GM19239 (cell line): ENCODE measurements at regions not wholly inside any gene's neighbourhood (a gene's known extent, or its start where the extent isn't known, plus 50 kb on each side); places are given as distances from the start of the nearest gene placed in this dataset.

Experiments used
- DNase-seq: peaks from one replicate; pipeline ENCODE4 v3.0.0; 2011; ENCODE audit warnings: low spot score; ENCODE audit not compliant: insufficient read length
- FAIRE-seq: peaks from 2 replicates; lab custom pipeline; 2011; peaks lifted over from hg19 to GRCh38; lab: Jason Lieb, UNC

DNA sequence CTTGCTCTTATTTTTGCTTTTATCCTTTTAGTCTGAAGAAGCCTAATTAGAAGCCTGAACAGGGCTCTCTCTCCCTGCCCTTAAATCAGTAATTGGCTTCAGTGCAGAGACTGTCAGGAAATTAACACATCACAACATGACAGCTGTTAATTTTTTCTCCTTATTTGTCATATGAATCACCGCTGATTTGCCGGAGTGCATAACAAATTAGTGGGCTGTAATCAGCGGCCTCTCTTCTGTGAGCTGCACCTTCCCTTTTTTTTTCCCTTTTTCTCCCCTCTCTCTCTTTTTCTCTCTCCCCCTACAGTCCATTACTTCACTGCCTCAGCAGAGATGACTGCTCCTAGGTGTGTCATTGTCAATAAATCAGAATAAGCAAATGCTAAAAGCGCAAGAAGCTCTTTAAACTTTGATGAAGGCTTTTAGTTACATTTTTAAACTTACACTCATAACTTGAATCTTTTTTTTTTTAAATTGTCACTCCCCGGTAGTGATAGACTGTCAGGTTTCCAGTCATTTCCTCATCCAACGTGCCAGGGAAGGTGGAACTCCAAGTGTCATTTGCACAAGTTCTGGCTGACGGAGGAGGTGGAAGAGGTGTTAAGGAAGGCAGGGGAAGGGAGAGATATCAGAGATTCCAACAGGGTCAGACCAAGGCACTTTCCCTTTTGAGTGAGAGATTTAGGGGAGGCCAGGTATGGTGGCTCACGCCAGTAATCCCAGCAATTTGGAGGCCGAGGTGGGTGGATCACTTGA is 197.1 kb upstream of the TSHZ3 start:
- FAIRE-seq (no peak), DNase-seq (no peak)

DNA sequence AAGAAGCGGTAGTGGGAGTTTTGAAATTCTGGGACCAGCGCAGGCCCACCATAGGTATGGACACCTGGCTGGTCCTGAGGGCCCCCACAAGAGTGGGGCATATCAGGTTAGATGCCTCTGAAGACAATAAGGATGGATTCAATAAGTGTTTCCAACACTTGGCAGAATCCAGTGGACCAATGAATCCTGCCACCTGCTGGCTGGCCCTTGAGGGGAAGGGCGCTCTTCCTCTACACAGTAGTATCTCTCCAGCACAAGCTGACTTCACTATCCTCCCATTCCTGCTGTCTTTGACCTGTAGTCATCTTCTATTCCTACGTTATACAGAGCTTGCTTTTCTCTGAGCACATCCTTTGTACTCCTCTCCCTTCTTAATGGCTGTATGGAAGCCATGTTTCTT is 199.7 kb upstream of the TSHZ3 start:
- DNase-seq = no peak
- FAIRE-seq = no peak

GRCh38 chr19:31553112-31553845 is 204.0 kb upstream of the TSHZ3 start:
- FAIRE-seq (no peak), DNase-seq (no peak)

- no peak for FAIRE-seq
Measured at GRCh38 chr19:31553846-31554215, 204.6 kb upstream of the TSHZ3 start.

GRCh38 chr19:31554360-31554759 is 205.1 kb upstream of the TSHZ3 start:
- FAIRE-seq (no peak), DNase-seq (no peak)

More at GRCh38 chr19:31553846-31554215, 204.6 kb upstream of the TSHZ3 start:
- no peak for DNase-seq

GRCh38 chr19:31555634-31556215 is 206.5 kb upstream of the TSHZ3 start:
- no peak for DNase-seq
- FAIRE-seq = no peak

DNA sequence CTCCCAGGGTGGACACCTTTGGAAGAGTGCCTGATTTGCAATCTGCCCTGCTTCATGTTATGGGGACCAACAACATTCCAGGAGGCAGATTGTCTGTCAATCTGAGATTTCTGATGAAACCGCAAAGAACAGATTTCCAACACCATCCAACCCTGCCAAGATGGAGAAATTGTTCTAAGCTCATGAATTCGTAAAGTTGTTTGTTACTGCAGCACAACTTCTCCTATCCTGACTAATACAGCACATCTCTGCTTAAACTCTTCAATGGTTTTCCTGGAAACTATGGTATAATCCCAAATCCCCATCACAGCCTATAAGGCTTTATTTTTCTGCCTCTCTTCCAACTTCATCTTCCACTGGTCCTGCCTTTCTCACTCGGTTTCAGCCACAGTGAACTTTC is 210.3 kb upstream of the TSHZ3 start:
- FAIRE-seq (no peak), DNase-seq (no peak)

DNA sequence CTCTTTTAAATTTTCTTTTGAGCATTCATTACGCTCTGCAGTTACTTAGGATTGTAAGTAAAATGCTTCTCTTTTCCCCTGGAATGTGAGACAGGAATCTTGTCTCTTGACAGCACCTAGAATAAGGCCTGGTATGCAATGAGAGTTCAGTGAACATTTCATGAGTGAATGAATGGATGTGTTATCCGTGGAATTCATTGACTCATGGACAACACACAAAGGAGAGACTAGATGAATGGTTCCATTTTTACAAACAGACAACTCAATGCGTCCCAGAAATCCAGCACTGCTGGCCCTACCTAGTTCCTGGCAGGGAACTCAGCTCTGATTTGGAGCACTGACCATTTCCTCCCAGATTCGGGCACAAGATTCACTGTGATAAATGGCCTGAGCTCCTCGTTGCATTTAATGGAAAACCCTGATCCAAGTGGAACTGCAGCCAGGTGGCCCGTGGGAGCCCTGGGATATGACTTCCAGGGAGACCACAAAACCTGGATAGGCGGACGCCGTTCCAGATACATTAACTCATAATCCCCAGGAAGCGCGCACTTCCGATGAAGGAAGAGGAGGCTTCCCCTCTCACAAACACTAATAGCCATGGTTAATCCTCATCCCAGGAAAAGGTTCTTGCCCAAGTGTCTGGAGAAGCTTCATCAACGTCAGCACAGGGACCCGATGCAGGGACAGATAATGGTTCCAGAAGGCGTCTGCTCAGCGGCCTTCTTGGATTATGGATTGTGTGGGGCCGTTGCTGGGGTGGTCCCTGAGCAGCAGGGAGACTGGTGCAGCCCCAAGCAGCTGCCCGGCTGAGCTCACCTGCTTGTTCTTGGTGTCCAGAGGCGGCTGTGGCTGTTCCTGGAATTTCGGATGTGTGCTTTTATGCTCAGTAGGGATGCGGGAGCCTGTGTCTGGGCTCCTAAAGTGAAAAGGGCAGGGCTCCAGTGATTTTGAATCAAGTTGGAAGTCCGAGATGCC is 211.1 kb upstream of the TSHZ3 start:
- FAIRE-seq (no peak), DNase-seq (no peak)

DNA sequence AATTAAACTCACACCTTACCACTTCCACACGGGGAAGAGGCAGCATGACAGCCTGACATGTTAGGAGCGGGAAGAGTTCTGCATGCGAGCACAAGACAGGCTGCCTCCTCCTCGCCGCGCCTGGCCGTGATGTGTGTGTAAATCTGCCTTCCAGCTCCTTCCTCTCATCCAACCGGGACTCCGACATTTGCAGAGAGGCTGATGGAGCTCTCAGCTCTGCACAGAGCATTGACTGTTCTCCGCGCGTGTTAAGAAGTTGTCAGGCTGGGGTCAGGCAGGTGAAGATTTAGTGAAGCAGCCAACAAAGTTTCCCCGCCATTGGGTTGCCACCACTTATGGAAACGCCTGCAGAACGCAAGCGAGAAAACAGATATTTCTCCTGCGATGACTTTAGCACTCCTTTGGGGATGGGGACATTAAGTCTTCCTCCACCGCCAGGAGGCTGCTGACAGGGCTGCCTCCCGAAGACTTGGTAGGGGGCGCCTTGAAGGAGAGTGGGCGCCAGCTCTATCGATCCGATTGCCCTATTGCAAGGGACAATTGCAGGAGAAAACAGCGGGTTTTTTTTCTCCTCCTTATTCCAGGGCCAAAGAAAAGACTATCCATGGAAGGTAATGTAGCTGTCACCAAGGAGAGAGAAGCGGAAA is 213.9 kb upstream of the TSHZ3 start:
- DNase-seq (no peak), FAIRE-seq (no peak)

DNA sequence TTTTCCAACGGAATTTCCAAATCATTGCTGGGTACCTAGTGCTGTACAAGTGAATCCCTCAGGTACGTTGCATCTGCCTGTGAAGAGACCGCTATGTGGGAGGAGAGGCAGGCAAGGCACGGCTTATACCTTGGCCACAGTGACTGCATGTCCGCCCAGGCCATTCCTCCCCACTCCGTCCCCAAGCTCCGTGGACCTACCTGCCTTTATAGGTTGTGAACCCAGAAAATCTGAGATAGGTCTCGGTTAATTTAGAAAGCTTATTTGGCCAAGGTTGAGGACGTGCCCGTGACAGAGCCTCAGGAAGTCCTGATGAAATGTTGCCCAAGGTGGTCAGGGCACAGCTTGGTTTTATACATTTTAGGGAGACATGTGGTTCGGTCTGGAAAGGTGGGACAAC is 218.5 kb upstream of the TSHZ3 start:
- FAIRE-seq = no peak
- no peak for DNase-seq

DNA sequence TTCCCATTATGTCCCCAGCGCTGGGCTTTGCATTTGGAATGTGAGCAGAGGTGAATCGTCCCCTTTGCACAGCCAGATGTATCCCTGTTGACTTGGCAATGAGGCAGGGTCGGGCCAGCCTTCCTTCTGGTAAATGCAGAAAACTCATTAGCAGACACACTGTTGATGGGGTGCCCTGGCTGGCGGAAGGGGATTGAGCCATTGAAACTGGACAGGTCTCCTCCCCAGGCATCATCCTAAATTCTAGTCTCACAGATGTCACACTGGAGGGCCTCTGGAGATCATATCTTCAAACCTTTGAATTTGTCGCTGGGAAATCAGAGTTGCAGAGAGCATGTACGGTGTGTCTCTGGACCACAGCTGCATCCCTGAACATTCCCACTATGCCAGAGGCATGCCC is 219.5 kb upstream of the TSHZ3 start:
- no peak for DNase-seq
- no peak for FAIRE-seq

DNA sequence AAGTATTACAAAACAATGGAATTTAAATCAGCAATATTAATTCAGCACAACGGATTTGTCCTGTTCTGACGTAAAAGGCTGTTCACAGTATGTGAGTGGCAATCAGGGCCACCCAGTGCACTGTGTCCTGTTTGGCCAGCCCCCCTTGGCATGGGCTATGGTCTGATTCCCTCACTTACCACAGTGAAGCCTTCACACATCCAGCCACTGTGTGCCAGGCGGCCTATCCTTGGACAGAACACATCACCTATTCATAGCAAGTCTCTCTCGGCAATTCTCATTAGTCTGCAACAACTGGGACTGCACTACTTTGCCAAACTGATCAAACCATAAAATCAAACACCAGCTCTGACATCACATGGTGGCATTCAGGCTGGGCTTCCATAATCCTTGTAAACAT is 221.5 kb upstream of the TSHZ3 start:
- FAIRE-seq = no peak

GRCh38 chr19:31572102-31572975 is 223.1 kb upstream of the TSHZ3 start:
- FAIRE-seq (no peak), DNase-seq (no peak)

More for the DNA sequence above, 221.5 kb upstream of the TSHZ3 start:
- no peak for DNase-seq

- DNase-seq (no peak), FAIRE-seq (no peak)
Measured at GRCh38 chr19:31572976-31573298, 223.7 kb upstream of the TSHZ3 start.

- no peak for DNase-seq
- no peak for FAIRE-seq
Measured at GRCh38 chr19:31574251-31574973, 225.2 kb upstream of the TSHZ3 start.

DNA sequence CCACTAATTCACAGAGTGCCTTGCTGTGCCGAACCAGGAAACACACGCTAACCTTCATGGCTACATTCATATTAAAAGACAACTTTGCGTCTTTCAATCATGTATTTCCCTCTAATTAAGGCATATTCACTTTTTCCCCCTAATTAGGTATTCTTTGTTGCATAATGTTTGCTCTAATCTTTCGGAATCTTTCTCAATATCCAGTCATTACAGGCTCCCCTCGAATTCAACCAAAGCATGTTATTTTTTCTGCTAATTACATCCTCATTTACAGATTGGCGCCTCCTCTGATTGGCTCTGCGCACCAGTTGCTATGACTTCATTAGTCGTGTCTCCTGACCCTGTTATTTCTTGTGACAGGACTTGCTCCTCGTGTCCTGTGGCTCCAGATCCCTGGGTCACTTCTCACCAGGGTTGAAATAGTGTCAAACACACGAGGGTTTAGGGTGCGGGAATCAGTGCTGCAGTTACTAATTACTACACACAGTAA is 226.7 kb upstream of the TSHZ3 start:
- DNase-seq (no peak), FAIRE-seq (no peak)

- no peak for DNase-seq
- FAIRE-seq = no peak
Measured at GRCh38 chr19:31578326-31578725, 229.1 kb upstream of the TSHZ3 start.

DNA sequence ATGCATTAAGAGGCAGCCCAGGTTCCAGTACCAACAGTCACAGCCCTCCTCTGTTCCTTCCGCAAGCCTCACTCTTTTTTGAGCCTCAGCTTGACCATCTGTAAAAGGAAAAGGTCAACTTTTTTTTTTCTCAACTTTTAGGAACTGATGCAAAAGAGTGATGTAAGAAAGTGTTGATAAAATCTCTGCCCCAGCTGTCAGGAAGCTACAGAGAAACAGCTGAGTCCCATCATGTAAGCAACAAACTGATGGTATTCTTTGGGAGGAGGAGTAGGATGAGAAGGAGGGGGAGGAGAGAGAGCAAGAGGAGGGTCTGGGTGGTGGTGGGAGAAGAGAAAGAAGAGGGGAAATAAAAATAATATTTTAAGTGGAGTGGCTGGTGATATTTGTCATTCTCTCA is 233.9 kb upstream of the TSHZ3 start:
- FAIRE-seq = no peak
- DNase-seq = no peak
